Endometrial microvascular endothelial cells (primary cell): ENCODE measurements at regions not wholly inside any gene's neighbourhood (a gene's known extent, or its start where the extent isn't known, plus 50 kb on each side); places are given as distances from the start of the nearest gene placed in this dataset.

Experiments
- in situ Hi-C: cut with HindIII; loops from 2 replicates; pipeline ENCODE4 v1.10.0; 2017; ENCODE audit warnings: low sequenced_read_pairs, low pct_unique_long_range_greater_than_20kb; ENCODE audit errors: inconsistent ontology term

GRCh38 chr7:81608748-81609382, 161.0 kb downstream of the HGF start:
- in situ Hi-C loops, result no loop called here

GRCh38 chr7:81607987-81608386, 161.9 kb downstream of the HGF start:
- in situ Hi-C loops, result no loop called here

- in situ Hi-C loops, result no loop called here
Observed at GRCh38 chr7:81606078-81606863, 163.6 kb downstream of the HGF start.

GRCh38 chr7:81605493-81605892, 164.4 kb downstream of the HGF start:
- in situ Hi-C loops, result no loop called here

- in situ Hi-C loops, result no loop called here
Observed at GRCh38 chr7:81604808-81605174, 165.1 kb downstream of the HGF start.

GRCh38 chr7:81604075-81604807, 165.6 kb downstream of the HGF start:
- in situ Hi-C loops, result no loop called here

- in situ Hi-C loops, result no loop called here
Observed at GRCh38 chr7:81600608-81601007, 169.2 kb downstream of the HGF start.

- in situ Hi-C loops, result no loop called here
Observed at GRCh38 chr7:81598951-81599350, 170.9 kb downstream of the HGF start.

- in situ Hi-C loops, result no loop called here
Observed at GRCh38 chr7:81594767-81595166, 175.1 kb downstream of the HGF start.

- in situ Hi-C loops, result no loop called here
Observed at GRCh38 chr7:81590131-81590530, 179.7 kb downstream of the HGF start.

GRCh38 chr7:81584667-81585066, 185.2 kb downstream of the HGF start:
- in situ Hi-C loops, result no loop called here

- in situ Hi-C loops, result no loop called here
Observed at GRCh38 chr7:81583882-81584533, 185.8 kb downstream of the HGF start.

GRCh38 chr7:81583090-81583489, 186.8 kb downstream of the HGF start:
- in situ Hi-C loops, result no loop called here

GRCh38 chr7:81577642-81578340, 192.1 kb downstream of the HGF start:
- in situ Hi-C loops, result no loop called here

GRCh38 chr7:81574723-81575326, 195.0 kb downstream of the HGF start:
- in situ Hi-C loops, result no loop called here

GRCh38 chr7:81573932-81574331, 195.9 kb downstream of the HGF start:
- in situ Hi-C loops, result no loop called here

- in situ Hi-C loops, result no loop called here
Observed at GRCh38 chr7:81573128-81573527, 196.7 kb downstream of the HGF start.

GRCh38 chr7:81562581-81562980, 207.3 kb downstream of the HGF start:
- in situ Hi-C loops, result no loop called here

- in situ Hi-C loops, result no loop called here
Observed at GRCh38 chr7:81560708-81561107, 209.1 kb downstream of the HGF start.
